Loucy (cell line): ENCODE measurements at regions not wholly inside any gene's neighbourhood (a gene's known extent, or its start where the extent isn't known, plus 50 kb on each side); places are given as distances from the start of the nearest gene placed in this dataset.

Experiments used
- H2AFZ ChIP-seq: fragments of 200-600 bp; sonication (generic); 2 replicates; pipeline ENCODE4 v1.6.0; 2016; ENCODE audit warnings: antibody characterized with exemption, mild to moderate bottlenecking, low read length, moderate library complexity
- H3F3A ChIP-seq: fragments of 200-600 bp; 2 replicates; pipeline ENCODE4 v1.6.0; 2016; ENCODE audit warnings: antibody characterized with exemption, low read depth, mild to moderate bottlenecking
- H3K27me3 ChIP-seq: fragments of 200-600 bp; sonication (generic); 2 replicates; pipeline ENCODE4 v1.6.1; 2014; ENCODE audit warnings: low read length, mild to moderate bottlenecking; ENCODE audit not compliant: insufficient read depth, poor library complexity, severe bottlenecking
- H3K36me3 ChIP-seq: fragments of 200-600 bp; sonication (generic); 2 replicates; pipeline ENCODE4 v1.6.1; 2016; ENCODE audit warnings: low read length; ENCODE audit not compliant: insufficient read depth
- H3K4me1 ChIP-seq: fragments of 200-600 bp; sonication (generic); 2 replicates; pipeline ENCODE4 v1.5.1; 2014; ENCODE audit warnings: low read length, mild to moderate bottlenecking; ENCODE audit not compliant: insufficient read depth, poor library complexity, severe bottlenecking
- H3K4me2 ChIP-seq: fragments of 200-600 bp; sonication (generic); 2 replicates; pipeline ENCODE4 v1.6.0; 2014; ENCODE audit warnings: antibody characterized with exemption, low read length, low read depth, mild to moderate bottlenecking; ENCODE audit not compliant: poor library complexity, severe bottlenecking
- H3K4me3 ChIP-seq: fragments of 200-600 bp; sonication (generic); 2 replicates; pipeline ENCODE4 v1.5.1; 2014; ENCODE audit warnings: low read length, mild to moderate bottlenecking, mixed read lengths; ENCODE audit not compliant: poor library complexity, severe bottlenecking
- H3K79me2 ChIP-seq: fragments of 200-600 bp; sonication (generic); 2 replicates; pipeline ENCODE4 v1.6.1; 2014; ENCODE audit warnings: low read length; ENCODE audit not compliant: insufficient read depth
- H3K9ac ChIP-seq: fragments of 200-600 bp; sonication (generic); 2 replicates; pipeline ENCODE4 v1.6.0; 2014; ENCODE audit warnings: mild to moderate bottlenecking, low read depth, low read length, moderate library complexity; ENCODE audit not compliant: poor library complexity, severe bottlenecking
- H3K9me2 ChIP-seq: fragments of 200-600 bp; sonication (generic); replicated peaks from 2 replicates; pipeline ENCODE4 v1.6.1; 2016; ENCODE audit warnings: low read depth, low read length, mixed read lengths
- H3K9me3 ChIP-seq: fragments of 200-600 bp; sonication (generic); 2 replicates; pipeline ENCODE4 v1.6.1; 2014; ENCODE audit warnings: mild to moderate bottlenecking, antibody characterized with exemption, low read length, low read depth; ENCODE audit not compliant: insufficient read depth
- H4K20me1 ChIP-seq: fragments of 200-600 bp; sonication (generic); 2 replicates; pipeline ENCODE4 v1.6.0; 2014; ENCODE audit warnings: antibody characterized with exemption, low read length, mild to moderate bottlenecking; ENCODE audit not compliant: insufficient read depth, poor library complexity, severe bottlenecking
- EZH2phosphoT487 ChIP-seq: fragments of 200-600 bp; IDR thresholded peaks from 2 replicates; pipeline ENCODE4 v1.6.1; 2018; ENCODE audit warnings: antibody characterized with exemption, mild to moderate bottlenecking, moderate library complexity, borderline replicate concordance
- TF ChIP-seq, protein P1 (sequence below): fragments of 200-600 bp; sonication (generic); conservative IDR thresholded peaks from 2 replicates; pipeline ENCODE4 v1.5.1; 2014; ENCODE audit warnings: mild to moderate bottlenecking, antibody characterized with exemption, low read length

DNA sequence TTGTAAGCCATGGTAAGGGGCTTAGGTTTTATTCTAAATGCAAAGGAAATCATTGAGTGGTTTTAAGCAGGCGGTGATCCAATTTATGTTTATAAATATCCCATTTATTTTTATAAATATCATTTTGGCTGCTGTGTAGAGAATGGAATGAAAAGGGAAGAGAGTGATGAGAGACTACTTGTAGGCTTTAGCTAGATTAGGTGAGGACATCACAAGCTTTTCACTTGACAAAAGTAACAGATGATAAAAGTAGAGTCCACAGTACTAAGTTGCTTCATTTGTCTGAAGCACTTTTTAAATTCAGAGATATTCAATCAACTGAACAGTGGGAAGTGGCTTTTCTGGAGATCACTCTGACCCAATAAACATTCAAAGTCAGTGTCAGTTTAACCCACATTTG is 65.4 kb upstream of the FSHR start:
- Histone ChIP-seq H3K9me3 (no peaks in the 10 kb centered on the region), H2AFZ (no peak overlapping the region), H3K4me1 (no peaks in the 10 kb centered on the region), H3K79me2 (no peaks in the 10 kb centered on the region), H3K4me3 (no peak overlapping the region), H3K4me2 (no peak overlapping the region), H3K9ac (no peak overlapping the region), H3K27me3 (no peaks in the 10 kb centered on the region), H4K20me1 (no peaks in the 10 kb centered on the region), H3F3A (no peaks in the 10 kb centered on the region), H3K36me3 (no peaks in the 10 kb centered on the region), H3K9me2 (0 out of 2 replicates have a peak, but pooled peaks cover 4% of the 10 kb centered on the region)
- TF ChIP-seq, protein P1, sequence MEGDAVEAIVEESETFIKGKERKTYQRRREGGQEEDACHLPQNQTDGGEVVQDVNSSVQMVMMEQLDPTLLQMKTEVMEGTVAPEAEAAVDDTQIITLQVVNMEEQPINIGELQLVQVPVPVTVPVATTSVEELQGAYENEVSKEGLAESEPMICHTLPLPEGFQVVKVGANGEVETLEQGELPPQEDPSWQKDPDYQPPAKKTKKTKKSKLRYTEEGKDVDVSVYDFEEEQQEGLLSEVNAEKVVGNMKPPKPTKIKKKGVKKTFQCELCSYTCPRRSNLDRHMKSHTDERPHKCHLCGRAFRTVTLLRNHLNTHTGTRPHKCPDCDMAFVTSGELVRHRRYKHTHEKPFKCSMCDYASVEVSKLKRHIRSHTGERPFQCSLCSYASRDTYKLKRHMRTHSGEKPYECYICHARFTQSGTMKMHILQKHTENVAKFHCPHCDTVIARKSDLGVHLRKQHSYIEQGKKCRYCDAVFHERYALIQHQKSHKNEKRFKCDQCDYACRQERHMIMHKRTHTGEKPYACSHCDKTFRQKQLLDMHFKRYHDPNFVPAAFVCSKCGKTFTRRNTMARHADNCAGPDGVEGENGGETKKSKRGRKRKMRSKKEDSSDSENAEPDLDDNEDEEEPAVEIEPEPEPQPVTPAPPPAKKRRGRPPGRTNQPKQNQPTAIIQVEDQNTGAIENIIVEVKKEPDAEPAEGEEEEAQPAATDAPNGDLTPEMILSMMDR, result no peak
- no peak for TF ChIP-seq EZH2phosphoT487

DNA sequence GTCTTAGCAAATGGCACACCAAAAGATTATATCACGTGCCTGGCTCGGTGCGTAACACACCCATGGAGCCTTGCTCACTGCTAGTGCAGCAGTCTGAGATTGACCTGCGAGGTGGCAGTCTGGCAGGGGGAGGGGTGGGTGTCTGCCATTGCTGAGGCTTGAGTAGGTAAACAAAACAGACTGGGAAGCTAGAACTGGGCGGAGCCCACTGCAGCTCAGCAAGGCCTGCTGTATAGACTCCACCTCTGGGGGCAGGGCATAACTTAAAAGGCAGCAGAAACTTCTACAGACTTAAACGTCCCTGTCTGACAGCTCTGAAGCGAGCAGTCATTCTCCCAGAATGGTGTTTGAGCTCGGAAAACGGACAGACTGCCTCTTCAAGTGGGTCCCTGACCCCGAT is 55.9 kb upstream of the FSHR start:
- H3K4me2 ChIP-seq, result no peak overlapping the region

DNA sequence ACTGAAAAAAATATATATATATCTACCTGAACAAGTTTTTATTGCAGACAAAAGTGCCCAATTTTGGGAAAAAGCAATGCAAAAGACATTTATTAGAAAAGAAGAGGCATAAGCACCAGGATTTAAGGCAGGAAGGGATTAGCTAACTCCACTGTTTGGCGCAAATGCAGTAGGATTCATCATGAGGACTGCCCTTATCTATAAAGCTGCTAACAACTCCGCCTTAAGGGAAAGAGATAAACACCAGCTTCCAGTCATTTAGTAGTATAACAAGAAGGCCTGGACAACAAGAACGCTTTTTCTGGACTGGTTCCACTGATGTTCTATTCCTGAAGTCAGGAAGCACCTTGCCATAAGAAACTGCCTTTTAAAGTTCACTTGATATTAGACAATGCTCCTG is 52.9 kb upstream of the FSHR start:
- H3K9me2 ChIP-seq, result no peaks in the 10 kb centered on the region
- H4K20me1 ChIP-seq, result no peaks in the 10 kb centered on the region
- no peaks in the 10 kb centered on the region for H3F3A ChIP-seq
- no peaks in the 10 kb centered on the region for H3K36me3 ChIP-seq
- H3K9ac ChIP-seq, result no peak overlapping the region
- H3K4me2 ChIP-seq, result no peak overlapping the region
- no peaks in the 10 kb centered on the region for H3K79me2 ChIP-seq
- no peak overlapping the region for H2AFZ ChIP-seq
- no peaks in the 10 kb centered on the region for H3K4me1 ChIP-seq
- H3K4me3 ChIP-seq, result no peak overlapping the region
- TF ChIP-seq, protein P1, result no peak
- no peak for TF ChIP-seq EZH2phosphoT487
- no peaks in the 10 kb centered on the region for H3K27me3 ChIP-seq
- H3K9me3 ChIP-seq, result no peaks in the 10 kb centered on the region

More for the DNA sequence above, 55.9 kb upstream of the FSHR start:
- no peaks in the 10 kb centered on the region for H4K20me1 ChIP-seq
- TF ChIP-seq, protein P1, result no peak
- TF ChIP-seq EZH2phosphoT487, result no peak
- H3K79me2 ChIP-seq, result no peaks in the 10 kb centered on the region
- no peaks in the 10 kb centered on the region for H3K27me3 ChIP-seq
- H3K9ac ChIP-seq, result no peak overlapping the region
- H3K9me2 ChIP-seq, result no peaks in the 10 kb centered on the region
- H3K9me3 ChIP-seq, result no peaks in the 10 kb centered on the region
- no peaks in the 10 kb centered on the region for H3K4me1 ChIP-seq
- no peak overlapping the region for H2AFZ ChIP-seq
- no peaks in the 10 kb centered on the region for H3K36me3 ChIP-seq
- no peak overlapping the region for H3K4me3 ChIP-seq
- H3F3A ChIP-seq, result no peaks in the 10 kb centered on the region
